Stimulated activated naive B cell treated with anti-CD40 and anti-IgM and Interleukin-4, amounts not matched to agents 10 μg/mL and 1 μg/mL and 100 μg/mL, for 72 hours (primary cell): ENCODE measurements at regions not wholly inside any gene's neighbourhood (a gene's known extent, or its start where the extent isn't known, plus 50 kb on each side); places are given as distances from the start of the nearest gene placed in this dataset.
A peak's percentile ranks its signal among the peaks of the same experiment; 100 is the strongest.

Experiments used
- ATAC-seq, 2 donors: fragments of 150-1000 bp; cut with Tn5 transposase; replicated peaks; 2 replicates each; pipeline ENCODE4 v1.10.0; 2021; ENCODE audit warnings: moderate library complexity in 1 of 2
- DNase-seq: peaks from one replicate; pipeline ENCODE4 v3.0.0; 2021
- H3K27ac Mint-ChIP-seq: one replicate; pipeline ENCODE4 v1.8.0; 2022; ENCODE audit warnings: mild to moderate bottlenecking, mixed read lengths
- H3K27me3 Mint-ChIP-seq, 2 donors: one replicate each; pipeline ENCODE4 v1.8.0; 2022; ENCODE audit warnings: mixed read lengths in 2 of 2
- H3K36me3 Mint-ChIP-seq, 2 donors: one replicate each; pipeline ENCODE4 v1.8.0; 2022; ENCODE audit warnings: mixed read lengths in 2 of 2, mild to moderate bottlenecking in 1 of 2
- H3K4me1 Mint-ChIP-seq, 2 donors: one replicate each; pipeline ENCODE4 v1.8.0; 2022; ENCODE audit warnings: mixed read lengths in 2 of 2, mild to moderate bottlenecking in 1 of 2
- H3K4me3 Mint-ChIP-seq, 2 donors: one replicate each; pipeline ENCODE4 v1.8.0; 2022; ENCODE audit warnings: mild to moderate bottlenecking in 2 of 2, mixed read lengths in 2 of 2, moderate library complexity in 1 of 2
- H3K9me3 Mint-ChIP-seq, 2 donors: one replicate each; pipeline ENCODE4 v1.8.0; 2022; ENCODE audit warnings: mixed read lengths in 2 of 2, mild to moderate bottlenecking in 1 of 2

DNA sequence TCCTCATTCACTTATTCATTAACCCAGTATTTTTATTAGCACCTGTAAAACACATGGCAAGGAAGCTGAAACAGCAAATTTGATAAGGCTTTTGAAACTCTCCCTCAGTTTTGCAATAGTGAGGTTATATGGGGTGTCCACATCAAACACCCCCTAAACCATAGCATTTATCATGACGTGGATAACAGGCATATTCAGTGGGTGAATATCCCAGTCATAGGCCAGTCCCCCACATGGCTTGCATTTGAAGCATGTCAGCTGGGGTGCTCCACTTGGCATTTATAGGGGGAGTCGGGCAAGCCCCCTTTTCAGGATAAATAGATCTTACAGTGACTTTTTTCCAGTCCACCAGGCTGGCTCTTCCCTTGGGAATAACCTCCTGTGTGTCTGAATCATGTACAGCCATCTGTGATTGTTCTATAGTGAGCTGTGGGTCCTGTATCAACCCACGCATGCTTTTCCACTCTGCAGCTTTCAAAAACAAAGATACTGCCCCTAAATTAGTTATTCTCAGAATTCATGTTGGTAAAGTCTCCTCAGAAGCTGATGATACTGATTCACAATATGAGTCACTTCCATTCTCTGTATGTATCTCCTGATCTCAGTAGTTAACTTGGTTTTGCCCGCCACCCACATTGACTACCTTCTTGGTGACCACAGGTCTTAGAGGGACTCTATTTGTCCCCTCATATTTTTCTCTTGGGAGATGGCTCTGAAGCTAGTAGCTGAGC is 84.4 kb upstream of the SPIN1 start:
- Mint-ChIP-seq H3K4me3 (peak overlapping the region; percentile 11 to 31), H3K27me3 (peaks cover 0 to 5% of the 10 kb centered on the region in 2 donors), H3K9me3 (peaks cover 0 to 4% of the 10 kb centered on the region in 2 donors), H3K4me1 (peaks cover 35 to 51% of the 10 kb centered on the region in 2 donors), H3K36me3 (peaks cover 0 to 4% of the 10 kb centered on the region in 2 donors), H3K27ac (peak overlapping the region; percentile 85)
- peak; percentile 90 to 91 for ATAC-seq
- DNase-seq: peak; percentile 71

DNA sequence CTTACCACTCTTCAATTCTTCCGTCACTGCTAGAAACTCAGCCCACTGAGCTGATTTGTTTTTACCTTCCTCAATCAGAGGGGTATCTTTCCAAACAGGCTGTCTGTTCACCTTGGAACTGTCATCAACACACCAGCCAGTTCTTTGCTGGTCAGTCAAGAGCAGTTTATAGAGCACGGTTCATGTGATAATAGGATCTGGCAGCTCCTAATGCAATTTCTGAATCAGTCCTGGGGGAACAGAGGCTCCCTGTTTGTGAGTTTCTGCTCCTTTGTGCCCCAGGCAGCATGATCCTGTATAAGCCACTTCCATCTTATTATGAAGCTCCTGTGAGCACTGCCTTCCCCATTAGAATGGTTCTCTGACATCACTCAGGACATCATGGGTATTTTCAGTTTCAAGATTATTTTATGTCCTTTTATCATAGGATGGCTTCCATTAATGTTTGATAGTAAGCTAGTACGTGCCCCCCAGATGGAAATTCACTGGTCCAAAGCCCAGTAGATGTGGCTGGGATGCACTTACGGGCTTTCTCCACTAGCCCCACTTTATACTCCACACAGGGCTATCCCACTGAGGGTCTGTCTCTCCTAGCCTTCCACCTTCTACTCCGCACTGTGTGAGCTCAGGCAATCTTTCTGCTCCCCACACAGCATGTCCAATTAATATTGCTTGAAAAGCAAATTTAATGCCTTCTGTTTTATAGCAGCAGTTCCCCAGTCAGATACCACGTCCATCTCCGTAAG is 85.5 kb upstream of the SPIN1 start:
- ATAC-seq (peak in 1 of 2 donors; percentile 9), DNase-seq (no peak)
- H3K27ac Mint-ChIP-seq: peak overlapping the region; percentile 85
- peak overlapping the region in 1 of 2 donors; percentile 41 for H3K4me3 Mint-ChIP-seq
- H3K9me3 Mint-ChIP-seq: peaks cover 0 to 6% of the 10 kb centered on the region in 2 donors
- peaks cover 0 to 5% of the 10 kb centered on the region in 2 donors for H3K27me3 Mint-ChIP-seq
- H3K36me3 Mint-ChIP-seq: peaks cover 0 to 4% of the 10 kb centered on the region in 2 donors
- peaks cover 30 to 43% of the 10 kb centered on the region in 2 donors for H3K4me1 Mint-ChIP-seq

DNA sequence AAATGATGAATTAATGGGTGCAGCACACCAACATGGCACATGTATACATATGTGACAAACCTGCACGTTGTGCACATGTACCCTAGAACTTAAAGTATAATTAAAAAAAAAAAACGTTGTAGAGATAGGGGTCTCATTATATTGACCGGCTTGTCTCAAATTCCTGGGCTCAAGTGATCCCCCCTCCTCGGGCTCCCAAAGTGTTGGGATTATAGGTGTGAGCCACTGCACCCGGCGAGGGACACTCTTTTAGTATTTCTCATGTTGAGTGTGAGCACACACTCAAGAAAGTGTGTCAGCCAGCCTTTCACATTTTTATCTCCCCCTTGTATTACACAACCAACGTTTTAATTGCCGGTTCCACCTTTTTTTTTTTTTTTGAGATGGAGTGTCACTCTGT is 87.7 kb upstream of the SPIN1 start:
- Mint-ChIP-seq H3K9me3 (peaks cover 0 to 10% of the 10 kb centered on the region in 2 donors), H3K27ac (no peak overlapping the region), H3K36me3 (peaks cover 0 to 4% of the 10 kb centered on the region in 2 donors), H3K27me3 (no peaks in the 10 kb centered on the region), H3K4me3 (no peak overlapping the region), H3K4me1 (peaks cover 22 to 34% of the 10 kb centered on the region in 2 donors)
- DNase-seq (no peak), ATAC-seq (no peak)

DNA sequence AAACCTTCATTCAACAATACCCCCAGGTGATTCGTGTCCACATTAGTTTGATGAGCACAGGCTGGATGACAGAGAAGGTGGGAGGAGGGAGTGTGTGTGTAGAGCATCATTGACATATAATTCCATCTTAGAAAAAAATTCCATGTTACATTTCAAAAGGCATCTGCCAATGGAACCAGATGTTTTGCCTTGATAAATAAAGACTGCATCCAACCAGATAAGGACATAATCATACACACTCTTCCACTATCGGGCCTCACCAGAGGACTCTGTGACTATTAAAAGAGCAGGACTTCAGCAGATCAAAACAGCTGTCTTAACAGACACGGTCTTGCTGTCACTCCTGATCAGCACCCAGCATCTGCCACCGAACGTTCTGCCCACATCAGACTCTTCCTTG is 96.4 kb upstream of the SPIN1 start:
- H3K4me1 Mint-ChIP-seq: peaks cover 0 to 2% of the 10 kb centered on the region in 2 donors
- no peaks in the 10 kb centered on the region for H3K27me3 Mint-ChIP-seq
- H3K27ac Mint-ChIP-seq: peak overlapping the region; percentile 38
- H3K36me3 Mint-ChIP-seq: no peaks in the 10 kb centered on the region
- H3K4me3 Mint-ChIP-seq: no peak overlapping the region
- ATAC-seq (no peak), DNase-seq (no peak)
- H3K9me3 Mint-ChIP-seq: no peaks in the 10 kb centered on the region

DNA sequence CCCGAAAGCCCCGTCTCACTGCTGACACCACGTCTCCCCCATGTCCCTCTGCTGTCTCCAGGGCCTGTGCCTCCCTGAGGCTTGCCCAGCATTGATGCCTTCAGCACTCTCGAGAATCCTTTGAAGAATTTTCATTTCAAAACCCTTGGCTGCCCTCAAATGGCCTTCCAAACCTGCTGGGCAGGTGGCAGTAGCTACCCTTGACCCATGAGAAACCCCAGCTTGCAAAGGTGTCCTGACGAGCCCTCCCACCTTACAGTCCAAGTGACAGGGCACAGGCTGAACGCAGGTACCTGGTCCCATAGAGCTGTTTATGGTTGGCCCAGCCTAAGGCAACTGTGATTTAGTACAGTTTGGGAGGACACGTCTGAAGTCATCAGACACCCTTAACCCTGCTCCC is 97.2 kb upstream of the SPIN1 start:
- H3K4me3 Mint-ChIP-seq: no peak overlapping the region

DNA sequence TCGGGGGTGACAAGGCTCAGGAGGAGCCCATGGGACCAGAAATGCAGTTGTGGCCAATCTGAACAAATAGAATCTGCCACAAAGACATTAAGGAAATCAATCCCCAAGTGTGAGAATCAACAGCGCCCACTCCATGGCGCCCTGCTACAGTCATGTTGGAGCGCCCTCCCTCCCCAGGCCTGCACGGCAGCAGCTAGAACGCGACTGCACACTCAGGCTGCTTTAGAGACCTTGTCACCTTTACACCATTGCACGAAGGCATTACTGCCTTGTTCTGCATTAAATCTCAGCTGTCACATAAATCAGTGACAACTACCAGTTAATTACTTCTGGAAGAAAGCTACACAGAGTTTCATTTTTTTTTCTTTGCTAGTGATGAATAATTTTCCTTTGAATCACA is 98.7 kb upstream of the SPIN1 start:
- H3K36me3 Mint-ChIP-seq: peaks cover 6 to 9% of the 10 kb centered on the region in 2 donors
- DNase-seq: no peak
- ATAC-seq: no peak
- no peaks in the 10 kb centered on the region for H3K27me3 Mint-ChIP-seq
- peaks cover 10% of the 10 kb centered on the region in 2 donors for H3K9me3 Mint-ChIP-seq
- no peak overlapping the region for H3K4me3 Mint-ChIP-seq
- H3K27ac Mint-ChIP-seq: no peak overlapping the region
- H3K4me1 Mint-ChIP-seq: no peaks in the 10 kb centered on the region

More for the DNA sequence above, 97.2 kb upstream of the SPIN1 start:
- Mint-ChIP-seq H3K27ac (no peak overlapping the region), H3K9me3 (no peaks in the 10 kb centered on the region), H3K27me3 (no peaks in the 10 kb centered on the region), H3K36me3 (no peaks in the 10 kb centered on the region), H3K4me1 (peaks cover 0 to 2% of the 10 kb centered on the region in 2 donors)
- no peak for DNase-seq
- no peak for ATAC-seq

DNA sequence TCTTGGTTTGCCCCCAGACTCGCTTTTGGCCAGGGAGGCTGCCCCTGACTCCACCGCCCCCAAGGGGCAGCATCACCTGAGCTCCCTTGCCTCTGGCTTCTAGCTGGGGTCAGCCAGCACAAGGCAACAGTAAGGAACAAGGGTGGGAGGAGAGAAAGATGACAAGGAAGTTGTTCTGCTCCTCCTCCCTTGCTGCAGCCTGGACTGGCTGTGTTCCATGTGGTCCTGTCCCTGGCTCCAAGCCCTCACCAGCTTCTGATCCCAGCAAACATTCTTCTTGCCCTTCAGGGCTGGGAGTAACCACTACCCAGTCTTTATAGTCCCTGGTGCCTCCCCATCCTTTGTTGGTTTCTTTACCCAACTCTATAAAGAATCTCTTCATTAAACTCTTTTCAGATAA is 100.3 kb upstream of the SPIN1 start:
- ATAC-seq (no peak), DNase-seq (no peak)
- Mint-ChIP-seq H3K4me3 (no peak overlapping the region), H3K36me3 (peaks cover 9 to 12% of the 10 kb centered on the region in 2 donors), H3K27ac (no peak overlapping the region), H3K4me1 (no peaks in the 10 kb centered on the region), H3K9me3 (peaks cover 15 to 19% of the 10 kb centered on the region in 2 donors), H3K27me3 (no peaks in the 10 kb centered on the region)

DNA sequence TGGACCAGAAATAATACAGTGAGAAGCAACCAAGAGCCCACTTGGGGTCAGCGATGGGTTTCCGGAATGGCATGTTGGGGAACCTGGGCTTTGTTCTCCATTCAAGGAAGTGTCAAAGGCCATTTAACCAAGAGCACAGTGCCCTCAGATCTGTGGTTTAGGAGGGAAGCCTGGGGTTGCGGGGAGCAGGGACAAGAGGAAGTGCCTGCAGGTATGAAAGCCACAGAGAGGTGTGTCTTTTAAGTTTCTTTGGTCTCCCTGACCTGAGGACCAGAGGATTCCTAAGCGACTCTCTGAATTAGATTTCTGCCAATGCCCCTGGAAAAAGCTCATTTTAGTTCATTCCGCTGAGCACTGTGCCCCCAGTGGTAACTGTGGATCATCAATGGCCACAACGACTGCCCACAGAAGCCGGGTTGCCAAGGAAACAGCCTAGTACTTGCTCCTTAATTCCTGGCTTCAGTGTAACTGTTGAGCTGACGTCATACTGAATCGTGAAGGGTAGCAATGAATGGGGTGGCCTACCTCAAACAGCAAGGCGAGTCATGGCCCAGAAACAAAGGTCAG is 107.3 kb upstream of the SPIN1 start:
- Mint-ChIP-seq H3K27ac (no peak overlapping the region), H3K36me3 (peaks cover 11 to 12% of the 10 kb centered on the region in 2 donors), H3K9me3 (peaks cover 19 to 22% of the 10 kb centered on the region in 2 donors), H3K4me1 (peaks cover 5 to 9% of the 10 kb centered on the region in 2 donors), H3K4me3 (no peak overlapping the region), H3K27me3 (peaks cover 5 to 9% of the 10 kb centered on the region in 2 donors)
- DNase-seq (no peak), ATAC-seq (peak; percentile 38 to 45)

DNA sequence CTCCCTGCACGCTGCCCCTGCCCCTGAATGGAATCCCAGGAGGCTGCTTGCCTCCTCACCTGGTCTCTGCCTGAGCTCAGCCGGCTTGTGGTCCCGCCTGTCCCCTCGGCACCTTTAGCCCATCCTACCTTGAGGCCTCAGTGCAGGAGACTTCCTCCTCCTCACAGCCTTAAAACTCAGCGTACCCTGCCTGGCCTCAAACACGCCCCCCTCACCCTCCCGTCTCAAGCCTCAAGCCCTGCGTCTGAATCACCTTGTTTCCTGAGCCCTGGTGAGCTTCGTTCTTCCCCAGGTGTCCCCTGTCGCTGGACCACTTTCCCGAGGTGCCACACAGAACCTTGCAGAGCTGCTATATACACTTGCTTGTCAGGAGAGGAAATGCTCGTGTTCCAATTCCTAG is 110.2 kb upstream of the SPIN1 start:
- no peak for ATAC-seq
- H3K4me1 Mint-ChIP-seq: peaks cover 8 to 9% of the 10 kb centered on the region in 2 donors
- no peak for DNase-seq
- no peak overlapping the region for H3K27ac Mint-ChIP-seq
- peaks cover 4% of the 10 kb centered on the region in 2 donors for H3K9me3 Mint-ChIP-seq
- peaks cover under 1 to 2% of the 10 kb centered on the region in 2 donors for H3K36me3 Mint-ChIP-seq
- H3K27me3 Mint-ChIP-seq: peaks cover 5 to 9% of the 10 kb centered on the region in 2 donors
- no peak overlapping the region for H3K4me3 Mint-ChIP-seq

DNA sequence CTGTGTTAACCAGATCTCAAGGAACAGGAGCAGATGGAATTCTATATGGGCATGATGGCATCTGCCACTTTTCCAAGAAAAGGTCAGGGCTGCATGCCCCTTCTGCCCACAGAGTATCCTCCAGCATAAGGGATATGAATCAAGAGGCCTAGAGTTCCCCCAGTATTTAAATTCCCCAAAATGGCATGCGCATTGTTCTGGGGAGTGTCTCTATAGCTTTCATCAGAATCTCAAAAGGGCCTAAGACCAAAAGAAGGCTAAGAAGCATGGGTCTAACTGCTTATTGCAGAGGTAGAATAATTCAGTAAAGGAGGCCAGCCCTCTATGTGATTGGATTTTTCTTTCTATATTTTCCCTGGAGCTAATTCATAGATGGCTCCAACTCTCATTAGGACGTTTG is 114.2 kb upstream of the SPIN1 start:
- Mint-ChIP-seq H3K4me1 (peaks cover 0 to 6% of the 10 kb centered on the region in 2 donors), H3K4me3 (no peak overlapping the region), H3K27ac (no peak overlapping the region), H3K27me3 (peaks cover 5 to 9% of the 10 kb centered on the region in 2 donors), H3K9me3 (peaks cover 0 to 2% of the 10 kb centered on the region in 2 donors), H3K36me3 (no peaks in the 10 kb centered on the region)
- ATAC-seq (no peak), DNase-seq (no peak)

DNA sequence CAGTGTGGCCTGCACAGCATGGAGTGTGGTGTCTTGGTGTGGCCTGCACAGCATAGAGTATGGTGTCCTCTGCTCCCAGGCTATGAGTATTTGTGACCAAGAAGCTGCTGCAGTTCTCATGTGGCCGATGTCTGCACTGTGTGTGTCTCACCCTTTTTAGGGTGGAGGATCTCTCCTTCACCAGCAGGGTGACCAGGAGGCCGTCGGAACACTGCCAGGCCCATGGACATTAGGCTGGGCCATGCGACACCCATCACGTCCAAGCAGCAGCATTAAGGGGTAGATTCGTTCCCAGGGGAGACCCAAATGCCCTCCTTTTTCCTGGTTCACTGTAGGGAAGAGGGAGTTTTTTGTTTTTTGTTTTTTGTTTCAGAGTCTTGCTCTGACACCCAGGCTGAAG is 115.3 kb upstream of the SPIN1 start:
- DNase-seq (no peak), ATAC-seq (no peak)
- Mint-ChIP-seq H3K36me3 (no peaks in the 10 kb centered on the region), H3K27me3 (peaks cover 5 to 7% of the 10 kb centered on the region in 2 donors), H3K4me3 (no peak overlapping the region), H3K9me3 (peaks cover 0 to 2% of the 10 kb centered on the region in 2 donors), H3K27ac (no peak overlapping the region), H3K4me1 (peaks cover 0 to 6% of the 10 kb centered on the region in 2 donors)

DNA sequence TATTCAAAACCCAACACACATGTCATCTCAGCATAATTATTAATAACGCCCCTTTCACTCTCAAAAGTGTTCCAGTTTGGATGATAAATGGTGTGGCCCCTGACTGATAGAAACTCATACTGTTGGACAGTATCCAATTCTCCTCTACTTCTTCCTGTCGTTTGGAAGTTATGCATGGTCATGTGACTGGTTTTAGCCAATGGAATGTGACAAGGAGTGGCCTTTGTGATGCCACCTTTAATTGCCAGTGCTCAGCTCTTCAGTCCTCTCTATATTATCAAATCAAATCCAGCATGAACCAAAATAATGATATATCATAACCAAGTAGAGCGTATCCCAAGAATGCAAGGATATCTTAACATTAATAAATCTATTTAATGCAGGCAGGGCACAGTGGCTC is 117.8 kb upstream of the SPIN1 start:
- ATAC-seq: no peak
- Mint-ChIP-seq H3K36me3 (no peaks in the 10 kb centered on the region), H3K4me3 (no peak overlapping the region), H3K27ac (no peak overlapping the region), H3K27me3 (no peaks in the 10 kb centered on the region), H3K4me1 (peaks cover 5 to 7% of the 10 kb centered on the region in 2 donors), H3K9me3 (no peaks in the 10 kb centered on the region)
- DNase-seq: no peak

DNA sequence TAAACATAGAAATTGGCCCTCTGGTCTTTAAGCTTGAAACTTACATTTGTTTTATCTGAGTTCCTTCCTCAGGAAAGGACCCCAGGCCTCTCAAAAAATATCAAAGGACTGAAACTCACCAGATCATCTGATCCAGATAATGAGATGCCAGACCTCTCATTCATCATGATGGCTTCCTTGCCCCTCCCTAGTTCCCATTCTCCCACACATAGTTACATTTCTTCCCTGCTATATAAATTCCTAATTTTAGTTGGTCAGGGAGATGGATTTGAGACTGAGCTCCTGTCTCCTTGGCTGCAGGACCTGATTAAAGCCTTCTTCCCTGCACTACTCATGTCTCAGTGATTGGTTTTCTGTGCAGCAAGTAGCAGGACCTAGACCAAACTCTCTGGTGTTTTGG is 119.4 kb upstream of the SPIN1 start:
- H3K36me3 Mint-ChIP-seq: no peaks in the 10 kb centered on the region
- H3K4me3 Mint-ChIP-seq: no peak overlapping the region
- no peaks in the 10 kb centered on the region for H3K9me3 Mint-ChIP-seq
- H3K27me3 Mint-ChIP-seq: no peaks in the 10 kb centered on the region
- no peak overlapping the region for H3K27ac Mint-ChIP-seq
- ATAC-seq: no peak
- peaks cover 5 to 7% of the 10 kb centered on the region in 2 donors for H3K4me1 Mint-ChIP-seq
- no peak for DNase-seq

DNA sequence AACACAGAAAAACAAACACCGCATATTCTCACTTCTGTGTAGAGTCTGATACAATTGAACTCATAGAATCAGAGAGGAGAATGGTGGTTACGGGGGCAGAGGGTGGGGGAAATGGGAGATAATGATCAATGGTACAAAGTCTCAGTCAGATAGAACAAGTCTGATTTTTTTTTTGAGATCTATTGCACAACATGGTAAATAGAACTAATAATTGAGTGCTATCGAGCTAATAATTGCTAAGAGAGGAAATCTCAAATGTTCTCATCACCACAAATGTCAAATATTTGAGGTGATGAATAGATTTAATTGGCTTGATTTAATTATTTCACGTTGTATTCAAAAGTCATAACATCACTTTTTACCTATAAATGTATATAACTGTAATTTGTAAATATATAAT is 121.0 kb upstream of the SPIN1 start:
- no peak overlapping the region for H3K4me3 Mint-ChIP-seq
- peaks cover 5 to 11% of the 10 kb centered on the region in 2 donors for H3K4me1 Mint-ChIP-seq
- ATAC-seq: no peak

More for the DNA sequence above, 121.0 kb upstream of the SPIN1 start:
- Mint-ChIP-seq H3K9me3 (no peaks in the 10 kb centered on the region), H3K36me3 (no peaks in the 10 kb centered on the region), H3K27ac (no peak overlapping the region), H3K27me3 (no peaks in the 10 kb centered on the region)
- no peak for DNase-seq
